Hematopoietic multipotent progenitor cell treated with erythropoietin and hydrocortisone succinate and interleukin-3 and kit ligand, for 6 days (in vitro differentiated cells): ENCODE measurements at regions not wholly inside any gene's neighbourhood (a gene's known extent, or its start where the extent isn't known, plus 50 kb on each side); places are given as distances from the start of the nearest gene placed in this dataset.

Source experiments
- DNase-seq: peaks from one replicate; pipeline ENCODE4 v3.0.0-alpha.2; 2015

- no peak for DNase-seq
These were observed 56.0 kb upstream of the ARGLU1 start for GRCh38 chr13:106623799-106624460.

GRCh38 chr13:106621833-106622232 is 53.9 kb upstream of the ARGLU1 start:
- no peak for DNase-seq

- peak; percentile 87 for DNase-seq
These were observed 52.0 kb upstream of the ARGLU1 start for GRCh38 chr13:106619688-106620555.
